Peyer's patch (tissue), 4 donors: ENCODE measurements at regions not wholly inside any gene's neighbourhood (a gene's known extent, or its start where the extent isn't known, plus 50 kb on each side); places are given as distances from the start of the nearest gene placed in this dataset.

Experiments
- CTCF ChIP-seq, 6 experiments: fragments of 450-650 bp in 4 of 6; fragments of 200-600 bp in 2 of 6; sonication (generic) in 1 of 6; IDR thresholded peaks; one replicate each; pipeline ENCODE4 v1.5.1; 2017 to 2019; ENCODE audit warnings: antibody characterized with exemption in 6 of 6, mild to moderate bottlenecking in 3 of 6, moderate library complexity in 1 of 6
- POLR2A ChIP-seq, 2 donors: fragments of 450-650 bp; IDR thresholded peaks; one replicate each; pipeline ENCODE4 v1.5.1; 2017; ENCODE audit warnings: antibody characterized with exemption in 2 of 2, mild to moderate bottlenecking in 2 of 2, moderate library complexity in 2 of 2

DNA sequence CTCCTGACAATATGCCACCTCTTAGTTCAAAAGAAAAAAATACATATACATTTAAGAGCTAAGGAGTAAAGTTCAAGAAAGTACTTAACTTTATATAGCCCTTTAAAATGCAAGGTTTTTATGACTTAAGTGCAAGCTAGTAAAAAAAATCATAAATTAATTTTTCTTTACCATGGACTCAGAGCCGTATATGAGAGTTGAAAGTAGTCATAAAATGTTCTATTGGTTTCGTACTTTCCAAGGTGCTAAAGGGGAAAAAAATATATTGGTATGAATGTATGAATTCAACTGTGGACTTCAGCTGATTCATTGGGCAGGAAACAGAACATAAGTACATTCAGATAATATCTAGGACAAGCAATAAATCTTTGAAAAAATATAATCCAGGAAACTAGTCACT is 869.8 kb upstream of the AGA start:
- no peak for TF ChIP-seq CTCF (IDR thresholded peaks at IDR 0.05)
- no peak for TF ChIP-seq POLR2A (IDR thresholded peaks at IDR 0.05)
